Aorta (tissue), 5 donors: ENCODE measurements at regions not wholly inside any gene's neighbourhood (a gene's known extent, or its start where the extent isn't known, plus 50 kb on each side); places are given as distances from the start of the nearest gene placed in this dataset.

Experiments
- ATAC-seq: fragments of 200-7000 bp; cut with Tn5 transposase; one replicate; pipeline ENCODE4 v1.9.1; 2022; ENCODE audit warnings: moderate library complexity; ENCODE audit not compliant: low FRiP score
- DNase-seq, 2 donors: peaks; one replicate each; pipeline ENCODE4 v3.0.0-alpha.2; 2020
- H3K27ac ChIP-seq, 2 donors: one replicate each; pipeline ENCODE4 v1.5.1; 2013; ENCODE audit warnings: low read length in 2 of 2, mild to moderate bottlenecking in 2 of 2, moderate library complexity in 2 of 2, control low read depth in 1 of 2, inconsistent platforms in 1 of 2, low read depth in 1 of 2
- H3K27me3 ChIP-seq, 2 donors: one replicate each; pipeline ENCODE4 v1.6.1; 2013; ENCODE audit warnings: control low read depth in 1 of 2, low read length in 1 of 2, mild to moderate bottlenecking in 1 of 2, moderate library complexity in 1 of 2; ENCODE audit not compliant: insufficient read depth in 2 of 2, control insufficient read depth in 1 of 2
- H3K36me3 ChIP-seq, 2 donors: one replicate each; pipeline ENCODE4 v1.6.1; 2013; ENCODE audit warnings: control low read depth in 1 of 2, low read length in 1 of 2, mild to moderate bottlenecking in 1 of 2; ENCODE audit not compliant: insufficient read depth in 2 of 2, control insufficient read depth in 1 of 2
- H3K4me1 ChIP-seq, 2 donors: one replicate each; pipeline ENCODE4 v1.6.1; 2013; ENCODE audit warnings: low read length in 2 of 2, control low read depth in 1 of 2, mild to moderate bottlenecking in 1 of 2, moderate library complexity in 1 of 2; ENCODE audit not compliant: insufficient read depth in 2 of 2, control insufficient read depth in 1 of 2
- H3K4me3 ChIP-seq, 2 donors: one replicate each; pipeline ENCODE4 v1.5.1; 2013; ENCODE audit warnings: low read length in 2 of 2, control low read depth in 1 of 2, mild to moderate bottlenecking in 1 of 2
- H3K9me3 ChIP-seq: one replicate; pipeline ENCODE4 v1.6.1; 2013; ENCODE audit warnings: mild to moderate bottlenecking, low read length; ENCODE audit not compliant: control insufficient read depth
- WGBS, 2 donors: extraction: QIAGEN DNeasy Blood & Tissue Kit; methylation state at CpG; one replicate each; pipeline ENCODE4 v1.1.7; 2013; 5-methylcytosine and 5-hydroxymethylcytosine counted together
- intact Hi-C, 2 donors: fragments of 100-400 bp; cut with DNase I; formaldehyde crosslinking; loops; one replicate each; pipeline versions ENCODE4 v1.14.2 to v1.15.0; 2022
- donor health status: healthy with polysubstance abuse.
- donor health status: Bipolar disorder and iron deficiency.
- donor health status: DM: no; HTN: no; CAD: no.
- donor health status: DM: no; HTN: no; CAD: no.
- donor health status: DM: yes; HTN: yes; CAD: no.

- Histone ChIP-seq H3K4me1 (no peaks in the 10 kb centered on the region), H3K4me3 (no peak overlapping the region), H3K36me3 (no peaks in the 10 kb centered on the region), H3K27me3 (no peaks in the 10 kb centered on the region), H3K9me3 (no peaks in the 10 kb centered on the region), H3K27ac (no peak overlapping the region)
- DNase-seq (no peak), ATAC-seq (no peak)
- intact Hi-C loops: no loop called here
- WGBS, 2 donors: 53 to 59% methylated on average over 6 of the region's 6 CpGs
Measured at GRCh38 chr12:126198966-126199692, 1133.9 kb downstream of the AACS start.

DNA sequence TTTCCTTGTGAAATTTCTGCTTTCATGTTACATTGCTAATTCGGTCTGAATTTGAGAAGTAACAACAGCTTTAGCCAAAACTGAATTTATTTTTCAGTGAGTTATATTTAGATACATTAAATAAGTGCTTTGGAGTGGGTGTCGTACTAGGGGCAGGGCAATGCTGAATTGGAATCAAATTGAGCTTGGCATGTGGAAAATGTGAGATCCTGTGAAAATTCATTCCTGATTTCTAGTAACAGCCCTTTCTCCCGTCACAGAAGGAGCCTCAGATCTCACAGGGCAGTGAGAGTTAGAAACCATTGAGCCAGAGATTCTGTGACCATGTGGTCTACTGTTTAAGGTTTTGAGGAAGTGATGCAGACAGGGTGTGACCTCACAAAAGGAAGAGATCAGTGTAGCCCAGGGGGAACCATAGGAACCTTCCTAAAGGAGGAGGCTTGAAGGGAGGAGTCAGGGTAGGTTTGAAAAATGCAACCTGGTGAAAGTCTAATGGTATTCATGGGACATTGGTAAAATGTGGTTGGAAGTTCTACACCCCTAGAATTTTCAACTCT, 1136.8 kb downstream of the AACS start:
- Histone ChIP-seq H3K27ac (no peak overlapping the region), H3K27me3 (no peaks in the 10 kb centered on the region), H3K9me3 (no peaks in the 10 kb centered on the region), H3K4me3 (no peak overlapping the region), H3K4me1 (no peaks in the 10 kb centered on the region), H3K36me3 (no peaks in the 10 kb centered on the region)
- DNase-seq: no peak
- no peak for ATAC-seq
- WGBS, 2 donors: 8% methylated on average over 3 of the region's 3 CpGs
- intact Hi-C loops: no loop called here

- Histone ChIP-seq H3K27ac (no peak overlapping the region), H3K4me3 (no peak overlapping the region), H3K36me3 (no peaks in the 10 kb centered on the region), H3K9me3 (no peaks in the 10 kb centered on the region), H3K27me3 (peaks cover 0 to 1% of the 10 kb centered on the region in 2 donors), H3K4me1 (no peaks in the 10 kb centered on the region)
- ATAC-seq: no peak
- no peak for DNase-seq
- intact Hi-C loops: no loop called here
- 45 to 51% methylated on average over 3 of the region's 3 CpGs for WGBS, 2 donors
Measured at GRCh38 chr12:126204326-126204725, 1139.1 kb downstream of the AACS start.

- H3K36me3 ChIP-seq: no peaks in the 10 kb centered on the region
- H3K27ac ChIP-seq: no peak overlapping the region
- H3K9me3 ChIP-seq: no peaks in the 10 kb centered on the region
- WGBS, 2 donors: 79 to 89% methylated on average over 4 of the region's 4 CpGs
- no peak overlapping the region for H3K4me3 ChIP-seq
- peaks cover 0 to 1% of the 10 kb centered on the region in 2 donors for H3K27me3 ChIP-seq
- ATAC-seq (no peak), DNase-seq (no peak)
- intact Hi-C loops: no loop called here
- H3K4me1 ChIP-seq: no peaks in the 10 kb centered on the region
Measured at GRCh38 chr12:126210026-126210425, 1144.8 kb downstream of the AACS start.

DNA sequence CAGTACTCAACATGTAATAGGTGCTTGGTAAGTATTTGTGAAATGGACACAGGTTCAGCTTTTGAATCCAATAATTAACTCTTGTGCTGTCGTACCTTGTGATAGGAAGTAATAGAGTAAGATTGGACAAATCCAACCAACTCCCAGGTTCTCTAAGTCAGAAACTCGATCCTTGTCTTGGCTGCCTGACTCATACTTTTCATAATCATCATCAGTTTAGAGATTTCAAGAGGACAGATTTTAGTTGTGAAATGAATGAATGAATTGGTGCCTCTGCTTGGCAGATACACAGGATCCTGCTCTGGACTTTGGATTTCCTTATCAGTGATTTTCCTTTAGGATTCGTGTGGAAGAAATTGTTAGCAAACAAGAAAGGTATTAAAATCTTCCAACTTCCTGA, 1145.2 kb downstream of the AACS start:
- H3K27me3 ChIP-seq: peaks cover 0 to 1% of the 10 kb centered on the region in 2 donors
- no peaks in the 10 kb centered on the region for H3K4me1 ChIP-seq
- H3K4me3 ChIP-seq: no peak overlapping the region
- no peak overlapping the region for H3K27ac ChIP-seq
- H3K9me3 ChIP-seq: no peaks in the 10 kb centered on the region
- no peak for ATAC-seq
- WGBS, 2 donors: 66 to 73% methylated on average over 3 of the region's 3 CpGs
- intact Hi-C loops: no loop called here
- no peaks in the 10 kb centered on the region for H3K36me3 ChIP-seq
- DNase-seq: no peak

DNA sequence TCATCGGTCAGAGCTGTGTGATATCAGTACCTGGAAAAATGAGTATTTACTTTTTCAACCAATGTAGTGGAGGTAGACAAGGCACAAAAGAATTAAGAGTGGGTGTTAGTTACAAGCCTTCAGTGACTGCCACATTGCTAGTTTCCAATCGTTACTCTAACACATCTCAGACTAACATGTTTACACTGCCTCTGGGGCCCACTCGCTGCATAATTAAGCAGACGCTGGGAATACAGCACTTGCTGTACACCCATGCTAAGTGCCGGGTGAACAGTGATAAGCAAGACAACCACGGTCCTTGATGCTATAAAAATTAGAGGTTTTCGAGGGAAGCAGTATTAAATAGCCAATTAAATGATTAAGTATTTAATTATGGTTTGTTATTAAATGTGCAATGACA, 1147.6 kb downstream of the AACS start:
- intact Hi-C loops: no loop called here
- DNase-seq: no peak
- Histone ChIP-seq H3K9me3 (no peaks in the 10 kb centered on the region), H3K4me1 (no peaks in the 10 kb centered on the region), H3K27me3 (peaks cover 0 to under 1% of the 10 kb centered on the region in 2 donors), H3K4me3 (no peak overlapping the region), H3K36me3 (no peaks in the 10 kb centered on the region), H3K27ac (no peak overlapping the region)
- WGBS, 2 donors: 74 to 75% methylated on average over 7 of the region's 7 CpGs
- no peak for ATAC-seq

DNA sequence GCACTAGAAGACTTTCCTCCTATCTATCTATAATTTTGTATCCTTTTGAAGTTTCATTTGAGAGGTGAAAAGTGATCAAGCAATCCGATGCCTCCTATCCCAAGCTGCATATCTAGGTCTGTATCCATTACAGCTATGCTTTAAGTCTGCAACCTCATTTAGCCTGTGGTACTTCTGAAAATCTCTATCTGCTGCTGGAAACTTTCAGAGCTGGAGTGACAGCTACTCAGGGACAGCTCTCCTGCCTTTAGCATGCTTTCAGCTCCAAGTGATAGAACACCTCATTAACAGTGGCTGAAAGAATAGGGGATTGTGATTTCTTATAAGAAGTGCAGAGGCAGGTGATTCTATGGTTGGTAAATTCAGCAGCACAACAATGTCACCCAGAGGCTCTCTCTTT, 1153.5 kb downstream of the AACS start:
- peaks cover 0 to 2% of the 10 kb centered on the region in 2 donors for H3K27me3 ChIP-seq
- H3K27ac ChIP-seq: no peak overlapping the region
- intact Hi-C loops: no loop called here
- no peaks in the 10 kb centered on the region for H3K9me3 ChIP-seq
- ATAC-seq (no peak), DNase-seq (no peak)
- no peaks in the 10 kb centered on the region for H3K36me3 ChIP-seq
- no peak overlapping the region for H3K4me3 ChIP-seq
- WGBS, 2 donors: 86 to 93% methylated on average over 1 of the region's 1 CpG
- no peaks in the 10 kb centered on the region for H3K4me1 ChIP-seq

- no peaks in the 10 kb centered on the region for H3K36me3 ChIP-seq
- no peak overlapping the region for H3K27ac ChIP-seq
- H3K4me3 ChIP-seq: no peak overlapping the region
- no peaks in the 10 kb centered on the region for H3K9me3 ChIP-seq
- no peak for ATAC-seq
- peaks cover 0 to 2% of the 10 kb centered on the region in 2 donors for H3K27me3 ChIP-seq
- DNase-seq: no peak
- 66 to 70% methylated on average over 2 of the region's 2 CpGs for WGBS, 2 donors
- intact Hi-C loops: no loop called here
- no peaks in the 10 kb centered on the region for H3K4me1 ChIP-seq
Measured at GRCh38 chr12:126219139-126219538, 1153.9 kb downstream of the AACS start.

- no peak overlapping the region for H3K27ac ChIP-seq
- H3K36me3 ChIP-seq: no peaks in the 10 kb centered on the region
- ATAC-seq (no peak), DNase-seq (no peak)
- peaks cover 0 to 2% of the 10 kb centered on the region in 2 donors for H3K27me3 ChIP-seq
- intact Hi-C loops: no loop called here
- no peak overlapping the region for H3K4me3 ChIP-seq
- no peaks in the 10 kb centered on the region for H3K4me1 ChIP-seq
- no peaks in the 10 kb centered on the region for H3K9me3 ChIP-seq
- 62 to 64% methylated on average over 6 of the region's 6 CpGs for WGBS, 2 donors
Measured at GRCh38 chr12:126219654-126220279, 1154.5 kb downstream of the AACS start.
